Activated CD4-positive, alpha-beta T cell treated with anti-CD3 and anti-CD28 coated beads for 48 hours (primary cell): ENCODE measurements at regions not wholly inside any gene's neighbourhood (a gene's known extent, or its start where the extent isn't known, plus 50 kb on each side); places are given as distances from the start of the nearest gene placed in this dataset.

Experiments
- DNase-seq: peaks from one replicate; pipeline ENCODE4 v3.0.0-alpha.2; 2020

DNA sequence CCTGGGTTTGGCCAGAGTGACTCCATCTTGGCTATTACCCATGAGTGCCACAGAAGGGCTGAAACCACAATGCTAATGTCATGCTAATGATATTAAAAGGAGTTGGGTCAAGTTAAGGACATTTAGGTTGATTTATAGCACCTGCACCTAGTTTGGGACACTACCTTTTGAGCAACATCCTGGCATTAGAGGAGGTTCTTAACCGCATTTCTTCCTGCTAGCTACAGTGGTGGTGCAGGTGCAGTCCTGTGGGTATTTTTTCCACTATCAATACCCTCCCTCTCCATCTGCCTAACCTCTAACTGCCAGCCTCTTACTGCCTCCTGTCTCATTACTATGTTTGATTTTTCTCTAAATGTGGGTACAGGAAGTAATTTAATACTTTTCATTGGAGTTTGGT lies 1276.1 kb downstream of the FSTL5 start:
- DNase-seq = no peak

GRCh38 chr4:160894128-160894527 lies 1269.7 kb downstream of the FSTL5 start:
- DNase-seq = no peak

- no peak for DNase-seq
Measured at GRCh38 chr4:160894809-160895208, 1269.0 kb downstream of the FSTL5 start.

GRCh38 chr4:160927311-160927710 lies 1236.5 kb downstream of the FSTL5 start:
- no peak for DNase-seq

DNA sequence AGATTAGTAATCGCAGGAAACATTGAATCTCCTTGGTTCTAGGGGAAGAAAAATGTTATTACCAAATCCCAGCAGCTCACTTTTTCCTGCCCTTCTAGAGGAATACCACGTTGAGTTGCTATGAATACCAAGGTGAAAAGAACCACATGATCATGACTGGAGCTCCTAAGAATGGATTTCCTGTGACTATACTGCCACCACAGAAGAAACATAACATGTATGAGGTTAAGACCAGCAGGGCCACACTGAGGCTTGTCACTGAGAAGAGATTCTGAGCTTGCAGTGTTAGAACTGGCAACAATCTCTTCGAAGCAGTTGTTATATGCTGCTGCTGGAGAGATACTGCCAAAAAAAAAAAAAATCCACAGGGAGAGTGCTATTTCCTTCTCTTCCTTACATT lies 1235.3 kb downstream of the FSTL5 start:
- no peak for DNase-seq

DNA sequence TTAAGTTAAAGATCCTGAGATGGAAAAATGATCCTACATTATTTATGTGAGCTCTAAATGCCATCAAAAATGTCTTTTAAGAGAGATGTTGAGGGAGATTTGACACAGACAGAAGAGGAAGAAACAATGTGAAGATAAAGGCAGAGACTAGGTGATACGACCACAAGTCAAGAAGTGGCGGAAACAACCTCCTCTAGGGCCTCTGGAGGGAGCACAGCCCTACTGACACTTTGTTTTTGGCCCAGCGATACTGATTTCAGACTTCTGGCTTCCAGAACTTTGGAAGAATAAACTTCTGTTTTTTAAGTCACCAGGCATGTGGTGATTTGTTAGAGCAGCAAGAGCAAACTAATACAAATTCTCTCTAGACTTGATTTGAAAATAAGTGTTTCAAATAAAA lies 1216.1 kb downstream of the FSTL5 start:
- no peak for DNase-seq

DNA sequence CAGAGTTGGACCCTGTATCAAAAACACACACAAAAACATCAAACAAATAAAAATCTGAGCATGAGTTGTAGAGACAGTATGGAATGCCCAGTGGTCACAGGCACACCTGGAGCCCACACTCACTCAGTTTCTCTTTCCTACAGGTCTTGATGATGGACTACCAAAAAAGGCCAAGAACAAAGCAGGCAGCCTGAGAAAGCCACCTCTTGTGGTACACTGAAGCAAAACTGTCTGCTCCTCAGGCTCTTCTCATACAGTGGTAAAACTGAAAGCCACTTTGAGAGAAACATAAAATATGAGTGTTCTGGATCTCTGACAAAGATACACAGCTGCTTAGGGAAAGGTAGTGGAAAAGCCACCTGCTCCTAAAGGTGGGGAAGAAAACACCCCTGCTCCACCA lies 1206.9 kb downstream of the FSTL5 start:
- no peak for DNase-seq

- no peak for DNase-seq
Measured at GRCh38 chr4:160969925-160970324, 1193.9 kb downstream of the FSTL5 start.

DNA sequence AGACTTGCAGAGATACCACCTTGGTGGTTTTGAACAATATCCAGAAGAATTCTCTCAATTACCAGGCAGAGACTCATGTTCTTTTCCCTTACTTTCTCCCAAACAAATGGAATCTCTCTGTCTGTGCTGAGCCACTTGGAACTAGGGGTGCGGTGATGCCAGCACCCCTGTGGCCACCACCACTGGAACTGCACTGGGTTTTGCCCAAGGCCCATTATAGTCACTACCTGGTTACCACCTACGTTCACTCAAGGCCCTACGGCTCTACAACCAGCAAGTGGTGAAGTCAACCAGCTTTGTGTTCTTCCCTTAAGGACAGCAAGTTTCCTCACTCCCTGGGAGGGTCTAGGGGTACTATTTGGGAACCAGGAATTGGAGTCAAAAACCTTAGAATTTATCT lies 1183.7 kb downstream of the FSTL5 start:
- DNase-seq = no peak

DNA sequence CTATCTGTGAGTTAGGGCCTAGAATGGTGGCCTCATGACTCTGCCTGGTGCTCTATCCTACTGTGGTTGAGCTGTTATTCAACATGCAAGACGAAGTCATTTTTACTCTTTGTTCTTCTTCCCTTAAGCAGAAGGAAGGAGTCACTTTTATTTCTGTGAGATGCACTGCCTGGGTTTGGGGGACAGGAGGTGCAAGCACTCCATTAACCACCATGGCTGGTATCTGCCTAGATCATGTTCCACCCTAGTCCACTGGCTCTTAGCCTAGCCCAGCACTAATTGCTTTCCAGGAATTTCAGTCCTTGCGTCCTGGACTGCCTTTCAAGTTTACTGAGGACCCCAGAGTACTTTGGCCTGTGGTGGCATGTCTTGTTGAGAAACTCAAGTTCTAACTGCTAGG lies 1182.7 kb downstream of the FSTL5 start:
- no peak for DNase-seq

DNA sequence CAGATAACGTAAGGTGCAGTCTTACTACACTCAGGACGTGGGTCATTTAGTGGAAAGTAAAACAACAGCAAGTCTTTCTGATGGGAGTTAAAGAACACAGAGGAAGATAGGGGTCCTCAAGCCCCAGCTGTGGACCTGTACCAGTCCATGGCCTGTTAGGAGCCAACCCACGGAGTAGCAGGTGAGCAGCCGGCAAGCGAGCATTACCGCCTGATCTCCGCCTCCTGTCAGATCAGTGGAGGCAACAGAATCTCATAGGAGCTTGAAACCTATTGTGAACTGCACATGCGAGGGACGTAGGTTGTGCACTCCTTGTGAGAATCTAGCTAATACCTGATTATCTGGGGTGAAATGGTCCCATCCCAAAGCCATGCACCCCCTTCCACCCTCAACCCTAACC lies 1180.8 kb downstream of the FSTL5 start:
- DNase-seq = no peak

DNA sequence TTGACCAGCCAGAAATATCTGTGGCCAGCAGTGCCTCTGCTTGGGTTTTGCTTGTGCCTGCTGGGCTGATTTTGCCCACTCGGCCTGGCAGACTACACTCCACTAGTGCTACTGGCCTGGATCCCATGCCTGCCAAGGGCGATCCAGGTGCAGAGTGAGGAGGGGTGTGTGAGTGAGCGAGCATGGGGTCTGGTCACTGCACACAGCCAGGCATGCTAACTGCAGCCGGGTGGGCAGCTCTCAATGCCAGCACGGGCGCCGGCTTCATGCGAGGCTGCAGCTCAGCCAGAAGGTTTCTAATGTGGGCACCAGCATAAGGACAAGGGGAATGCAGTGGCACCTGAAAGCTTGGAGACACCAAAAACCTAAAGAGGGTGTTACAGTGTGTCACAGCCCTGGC lies 1161.4 kb downstream of the FSTL5 start:
- no peak for DNase-seq

DNA sequence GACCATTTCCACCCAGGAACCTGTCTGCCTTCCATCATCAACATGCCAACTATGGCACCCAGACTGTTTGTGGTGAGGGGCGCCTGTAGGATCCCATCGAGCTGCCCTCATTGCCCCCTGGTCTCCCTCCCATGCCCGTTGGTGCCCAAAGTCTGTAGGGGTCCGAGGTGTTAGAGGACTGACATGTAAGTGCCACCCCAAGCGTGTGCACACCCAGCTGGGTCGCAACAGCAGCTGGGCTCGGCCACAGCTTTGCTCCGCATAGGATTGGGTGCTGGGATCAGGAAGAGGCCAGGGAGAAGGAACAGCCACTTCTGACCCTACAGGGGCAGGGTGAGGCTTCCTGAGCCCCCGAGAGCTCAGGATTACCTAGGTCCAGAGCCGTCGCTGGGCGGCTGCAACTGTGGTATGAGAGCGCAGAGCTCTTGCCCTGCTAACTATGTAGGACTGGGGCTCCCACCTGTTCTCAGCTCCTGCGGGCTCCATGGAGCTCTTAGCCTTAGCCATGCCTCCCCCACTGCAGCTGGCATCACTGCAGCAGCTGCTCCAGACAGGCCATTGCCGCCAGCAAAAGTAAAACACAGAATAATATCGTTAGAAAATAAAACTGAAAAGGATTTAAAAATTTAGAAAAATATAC lies 1160.3 kb downstream of the FSTL5 start:
- DNase-seq = no peak

- DNase-seq = no peak
Measured at GRCh38 chr4:161005746-161006145, 1158.1 kb downstream of the FSTL5 start.

GRCh38 chr4:161008527-161008926 lies 1155.3 kb downstream of the FSTL5 start:
- DNase-seq = no peak

- no peak for DNase-seq
Measured at GRCh38 chr4:161010227-161010626, 1153.6 kb downstream of the FSTL5 start.
